Erythroblast (primary cell): ENCODE measurements at regions not wholly inside any gene's neighbourhood (a gene's known extent, or its start where the extent isn't known, plus 50 kb on each side); places are given as distances from the start of the nearest gene placed in this dataset.
"Not testable (repeated sequence)": the region's sequence is repeated elsewhere in the genome, so short reads cannot be mapped to it uniquely, and the experiment has no call there.

Experiments used
- DNase-seq, 2 experiments: peaks; one replicate each; lab custom pipeline; 2025; lab: John Stamatoyannopoulos, UW
- GATA1 ChIP-seq: IDR thresholded peaks from 2 replicates; pipeline ENCODE4 v1.6.1; 2011; ENCODE audit warnings: low read depth, mild to moderate bottlenecking, control low read depth, low read length, moderate library complexity
- POLR2A ChIP-seq: IDR thresholded peaks from 2 replicates; pipeline ENCODE4 v1.6.1; 2011; ENCODE audit warnings: mild to moderate bottlenecking, low read length

GRCh38 chr1:213569816-213570150, 418.0 kb upstream of the PROX1 start:
- DNase-seq = no peak
- TF ChIP-seq POLR2A (no peak), GATA1 (no peak)

GRCh38 chr1:213570487-213570886, 417.3 kb upstream of the PROX1 start:
- TF ChIP-seq GATA1 (no peak), POLR2A (no peak)
- no peak for DNase-seq

- TF ChIP-seq POLR2A (no peak), GATA1 (no peak)
These were observed 416.4 kb upstream of the PROX1 start for GRCh38 chr1:213571419-213571818.

GRCh38 chr1:213571843-213572242, 415.9 kb upstream of the PROX1 start:
- DNase-seq = no peak
- TF ChIP-seq GATA1 (no peak), POLR2A (no peak)

More at GRCh38 chr1:213571419-213571818, 416.4 kb upstream of the PROX1 start:
- no peak for DNase-seq

GRCh38 chr1:213572912-213573647, 414.7 kb upstream of the PROX1 start:
- TF ChIP-seq GATA1 = no peak
- no peak for DNase-seq

- TF ChIP-seq GATA1 = no peak
- no peak for TF ChIP-seq POLR2A
- no peak for DNase-seq
These were observed 414.1 kb upstream of the PROX1 start for GRCh38 chr1:213573648-213574009.

GRCh38 chr1:213582976-213583567, 404.7 kb upstream of the PROX1 start:
- no peak for DNase-seq
- TF ChIP-seq POLR2A (no peak), GATA1 (no peak)

GRCh38 chr1:213584272-213584671, 403.5 kb upstream of the PROX1 start:
- TF ChIP-seq POLR2A (no peak), GATA1 (no peak)
- no peak for DNase-seq

- TF ChIP-seq GATA1 = no peak
- TF ChIP-seq POLR2A = no peak
- no peak for DNase-seq
These were observed 402.4 kb upstream of the PROX1 start for GRCh38 chr1:213585402-213585801.

- no peak for DNase-seq
- TF ChIP-seq POLR2A (no peak), GATA1 (no peak)
These were observed 401.7 kb upstream of the PROX1 start for GRCh38 chr1:213585959-213586586.

- DNase-seq = no peak
- TF ChIP-seq POLR2A = no peak
- no peak for TF ChIP-seq GATA1
These were observed 401.2 kb upstream of the PROX1 start for GRCh38 chr1:213586587-213586972.

- TF ChIP-seq POLR2A (no peak), GATA1 (no peak)
- no peak for DNase-seq
These were observed 391.0 kb upstream of the PROX1 start for GRCh38 chr1:213596729-213597128.

- TF ChIP-seq POLR2A (no peak), GATA1 (no peak)
- no peak for DNase-seq
These were observed 389.5 kb upstream of the PROX1 start for GRCh38 chr1:213598263-213598662.

- peak in 1 of 2 experiments; percentile 5 for DNase-seq
- no peak for TF ChIP-seq GATA1
These were observed 386.9 kb upstream of the PROX1 start for GRCh38 chr1:213600879-213601278.

- DNase-seq = not testable (repeated sequence)
These were observed 386.1 kb upstream of the PROX1 start for GRCh38 chr1:213601705-213602104.
